Ascending aorta (tissue), 2 donors: ENCODE measurements at regions not wholly inside any gene's neighbourhood (a gene's known extent, or its start where the extent isn't known, plus 50 kb on each side); places are given as distances from the start of the nearest gene placed in this dataset.
"Not testable (repeated sequence)": the region's sequence is repeated elsewhere in the genome, so short reads cannot be mapped to it uniquely, and the experiment has no call there.

Experiments
- DNase-seq, 2 donors: peaks; one replicate each; pipeline ENCODE4 v3.0.0-alpha.2; 2019; ENCODE audit warnings: low spot score in 2 of 2
- H3K27ac ChIP-seq, 2 donors: fragments of 200-600 bp; sonication (generic); one replicate each; pipeline ENCODE4 v1.5.1; 2016 to 2017; ENCODE audit warnings: mild to moderate bottlenecking in 1 of 2
- H3K27me3 ChIP-seq: fragments of 200-600 bp; sonication (generic); one replicate; pipeline ENCODE4 v1.5.1; 2017
- H3K36me3 ChIP-seq, 2 donors: fragments of 200-600 bp; sonication (generic); one replicate each; pipeline ENCODE4 v1.5.1; 2016
- H3K4me1 ChIP-seq, 2 donors: fragments of 200-600 bp; sonication (generic); one replicate each; pipeline ENCODE4 v1.5.1; 2016 to 2017; ENCODE audit warnings: mild to moderate bottlenecking in 1 of 2
- H3K4me3 ChIP-seq, 2 donors: fragments of 200-600 bp; sonication (generic); one replicate each; pipeline ENCODE4 v1.5.1; 2016 to 2017; ENCODE audit warnings: mild to moderate bottlenecking in 1 of 2
- H3K9me3 ChIP-seq, 2 donors: fragments of 200-600 bp; sonication (generic); one replicate each; pipeline ENCODE4 v1.5.1; 2016
- intact Hi-C: fragments of 100-400 bp; cut with DNase I; formaldehyde crosslinking; loops from one replicate; pipeline ENCODE4 v1.15.1; 2023
- TF ChIP-seq, protein P1 (sequence below), 3 experiments: fragments of 200-600 bp in 2 of 3; fragments of 450-650 bp in 1 of 3; sonication (generic) in 2 of 3; IDR thresholded peaks; one replicate each; pipeline ENCODE4 v1.5.1; 2016 to 2019; ENCODE audit warnings: antibody characterized with exemption in 3 of 3, mild to moderate bottlenecking in 1 of 3, moderate library complexity in 1 of 3

GRCh38 chr4:31461421-31461820 lies 741.3 kb downstream of the PCDH7 start:
- no peak for DNase-seq
- H3K36me3 ChIP-seq, result no peaks in the 10 kb centered on the region

GRCh38 chr4:31467781-31468180 lies 747.6 kb downstream of the PCDH7 start:
- H3K9me3 ChIP-seq, result no peaks in the 10 kb centered on the region
- no peak overlapping the region for H3K27ac ChIP-seq
- no peaks in the 10 kb centered on the region for H3K36me3 ChIP-seq
- intact Hi-C loops, result no loop called here
- H3K4me1 ChIP-seq, result no peaks in the 10 kb centered on the region
- no peaks in the 10 kb centered on the region for H3K27me3 ChIP-seq
- TF ChIP-seq, protein P1, sequence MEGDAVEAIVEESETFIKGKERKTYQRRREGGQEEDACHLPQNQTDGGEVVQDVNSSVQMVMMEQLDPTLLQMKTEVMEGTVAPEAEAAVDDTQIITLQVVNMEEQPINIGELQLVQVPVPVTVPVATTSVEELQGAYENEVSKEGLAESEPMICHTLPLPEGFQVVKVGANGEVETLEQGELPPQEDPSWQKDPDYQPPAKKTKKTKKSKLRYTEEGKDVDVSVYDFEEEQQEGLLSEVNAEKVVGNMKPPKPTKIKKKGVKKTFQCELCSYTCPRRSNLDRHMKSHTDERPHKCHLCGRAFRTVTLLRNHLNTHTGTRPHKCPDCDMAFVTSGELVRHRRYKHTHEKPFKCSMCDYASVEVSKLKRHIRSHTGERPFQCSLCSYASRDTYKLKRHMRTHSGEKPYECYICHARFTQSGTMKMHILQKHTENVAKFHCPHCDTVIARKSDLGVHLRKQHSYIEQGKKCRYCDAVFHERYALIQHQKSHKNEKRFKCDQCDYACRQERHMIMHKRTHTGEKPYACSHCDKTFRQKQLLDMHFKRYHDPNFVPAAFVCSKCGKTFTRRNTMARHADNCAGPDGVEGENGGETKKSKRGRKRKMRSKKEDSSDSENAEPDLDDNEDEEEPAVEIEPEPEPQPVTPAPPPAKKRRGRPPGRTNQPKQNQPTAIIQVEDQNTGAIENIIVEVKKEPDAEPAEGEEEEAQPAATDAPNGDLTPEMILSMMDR (IDR thresholded peaks at IDR 0.05), result no peak
- DNase-seq, result no peak
- no peak overlapping the region for H3K4me3 ChIP-seq

More at GRCh38 chr4:31461421-31461820, 741.3 kb downstream of the PCDH7 start:
- H3K4me1 ChIP-seq, result peaks cover 0 to 3% of the 10 kb centered on the region in 2 donors
- no peak overlapping the region for H3K4me3 ChIP-seq
- TF ChIP-seq, protein P1 (IDR thresholded peaks at IDR 0.05), result no peak
- no peaks in the 10 kb centered on the region for H3K27me3 ChIP-seq
- no peak overlapping the region for H3K27ac ChIP-seq
- H3K9me3 ChIP-seq, result no peaks in the 10 kb centered on the region
- intact Hi-C loops, result no loop called here

DNA sequence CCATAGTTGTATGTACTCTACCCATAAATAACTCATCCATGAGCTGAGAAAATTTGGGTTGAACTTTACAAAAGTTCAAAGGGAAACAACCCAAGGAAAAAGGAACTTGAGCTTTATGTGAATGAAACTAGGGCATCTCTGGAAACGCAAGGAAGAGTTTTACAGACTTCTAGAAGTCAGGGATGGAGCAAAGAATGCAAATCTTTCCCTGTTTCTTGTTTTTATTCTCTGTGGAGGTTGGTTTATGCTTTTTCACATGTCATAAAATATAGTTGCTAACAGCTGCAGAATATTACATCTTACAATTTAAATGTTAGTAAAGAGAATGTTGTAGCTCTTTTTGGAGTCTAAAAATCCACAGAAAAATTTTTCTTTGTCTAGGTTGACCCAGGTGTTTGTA lies 754.1 kb downstream of the PCDH7 start:
- Histone ChIP-seq H3K27me3 (no peaks in the 10 kb centered on the region), H3K4me1 (no peaks in the 10 kb centered on the region), H3K9me3 (peaks cover 3 to 4% of the 10 kb centered on the region in 2 donors), H3K27ac (no peak overlapping the region), H3K36me3 (no peaks in the 10 kb centered on the region), H3K4me3 (no peak overlapping the region)
- intact Hi-C loops, result loop anchor here (2.0 kb wide), 1 partner anchor 49 kb away; no protein-coding TSS in a partner anchor
- no peak for DNase-seq
- TF ChIP-seq, protein P1 (IDR thresholded peaks at IDR 0.05), result no peak

- no peak for DNase-seq
- intact Hi-C loops, result no loop called here
- peaks cover 3 to 4% of the 10 kb centered on the region in 2 donors for H3K9me3 ChIP-seq
- TF ChIP-seq, protein P1 (IDR thresholded peaks at IDR 0.05), result no peak
- no peaks in the 10 kb centered on the region for H3K36me3 ChIP-seq
- H3K27ac ChIP-seq, result no peak overlapping the region
- H3K27me3 ChIP-seq, result no peaks in the 10 kb centered on the region
- no peak overlapping the region for H3K4me3 ChIP-seq
- no peaks in the 10 kb centered on the region for H3K4me1 ChIP-seq
These were observed 762.5 kb downstream of the PCDH7 start for GRCh38 chr4:31482691-31483090.

DNA sequence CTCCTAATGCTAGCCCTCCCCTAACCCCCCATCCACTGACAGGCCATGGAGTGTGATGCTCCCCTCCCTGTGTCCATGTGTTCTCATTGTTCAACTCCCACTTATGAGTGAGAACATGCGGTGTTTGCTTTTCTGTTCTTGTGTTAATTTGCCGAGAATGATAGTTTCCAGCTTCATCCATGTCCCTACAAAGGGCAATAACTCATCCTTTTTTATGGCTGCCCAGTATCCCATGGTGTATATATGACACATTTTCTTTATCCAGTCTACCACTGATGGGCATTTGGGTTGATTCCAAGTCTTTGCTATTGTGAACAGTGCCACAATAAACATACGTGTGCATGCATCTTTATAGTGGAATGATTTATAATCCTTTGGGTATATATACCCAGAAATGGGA lies 779.0 kb downstream of the PCDH7 start:
- H3K9me3 ChIP-seq, DNase-seq, intact Hi-C loops, H3K27me3 ChIP-seq, H3K4me1 ChIP-seq, H3K4me3 ChIP-seq, H3K27ac ChIP-seq, H3K36me3 ChIP-seq: not testable (repeated sequence)

DNA sequence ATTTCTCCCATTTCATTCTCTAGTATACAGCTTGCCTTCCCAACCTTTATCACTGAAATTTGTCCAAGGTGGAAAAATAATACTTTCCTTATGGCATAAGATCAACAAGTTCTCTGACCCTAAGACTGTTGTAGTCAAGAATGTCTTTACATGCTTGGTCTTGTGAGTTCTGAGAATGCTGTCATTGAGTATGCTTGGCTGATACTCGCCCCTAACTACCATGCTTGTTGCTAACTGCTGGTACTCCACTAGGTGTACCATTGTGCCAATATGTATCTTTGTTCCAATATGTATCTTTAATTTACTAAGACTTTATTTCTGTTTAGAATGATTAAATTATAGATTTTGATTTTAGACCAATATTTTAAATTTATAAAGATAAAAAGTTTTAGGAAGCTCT lies 796.4 kb downstream of the PCDH7 start:
- TF ChIP-seq, protein P1 (IDR thresholded peaks at IDR 0.05), result no peak
- no peak overlapping the region for H3K4me3 ChIP-seq
- no peak for DNase-seq
- H3K36me3 ChIP-seq, result no peaks in the 10 kb centered on the region
- no peaks in the 10 kb centered on the region for H3K27me3 ChIP-seq
- no peaks in the 10 kb centered on the region for H3K9me3 ChIP-seq
- intact Hi-C loops, result no loop called here
- H3K4me1 ChIP-seq, result no peaks in the 10 kb centered on the region
- no peak overlapping the region for H3K27ac ChIP-seq
